SK-N-SH (cell line): ENCODE measurements at regions not wholly inside any gene's neighbourhood (a gene's known extent, or its start where the extent isn't known, plus 50 kb on each side); places are given as distances from the start of the nearest gene placed in this dataset.
"Not testable (repeated sequence)": the region's sequence is repeated elsewhere in the genome, so short reads cannot be mapped to it uniquely, and the experiment has no call there.

ENCODE experiments used
- CTCF ChIP-seq: fragments of 200-600 bp; sonication (generic); IDR thresholded peaks from 2 replicates; pipeline ENCODE4 v1.6.1; 2017; ENCODE audit warnings: antibody characterized with exemption, mild to moderate bottlenecking, moderate library complexity
- EP300 ChIP-seq, 2 experiments: IDR thresholded peaks; 2 replicates each; pipeline versions ENCODE4 v1.4.0 to v1.6.1; 2012; ENCODE audit warnings: borderline replicate concordance in 1 of 2, low read depth in 1 of 2, low read length in 1 of 2
- EZH2phosphoT487 ChIP-seq: fragments of 200-600 bp; sonication (generic); IDR thresholded peaks from 2 replicates; pipeline ENCODE4 v1.6.1; 2017; ENCODE audit warnings: low read depth, mixed run types, mild to moderate bottlenecking, antibody characterized with exemption, moderate library complexity, borderline replicate concordance
- FOXM1 ChIP-seq: IDR thresholded peaks from 2 replicates; pipeline ENCODE4 v1.4.0; 2012; ENCODE audit warnings: low read depth, mild to moderate bottlenecking
- POLR2AphosphoS5 ChIP-seq: IDR thresholded peaks from 2 replicates; pipeline ENCODE4 v1.6.1; 2012; ENCODE audit warnings: low read depth, low read length
- USF2 ChIP-seq: fragments of 150-350 bp; IDR thresholded peaks from 2 replicates; pipeline ENCODE4 v1.6.1; 2017; ENCODE audit warnings: antibody characterized with exemption, low read length, low read depth, borderline replicate concordance

GRCh38 chr4:83194588-83194987 is 80.1 kb upstream of the PLAC8 start:
- not testable (repeated sequence) for TF ChIP-seq FOXM1; EZH2phosphoT487; POLR2AphosphoS5; USF2; EP300 (IDR thresholded peaks at IDR 0.05; ENCODE audit: borderline replicate concordance in 1 of 2, low read depth in 1 of 2, low read length in 1 of 2); CTCF
